ENCODE measurements at regions not wholly inside any gene's neighbourhood (a gene's known extent, or its start where the extent isn't known, plus 50 kb on each side); places are given as distances from the start of the nearest gene placed in this dataset.

- peaks cover 0 to 2% (median 0%) of the 10 kb centered on the region in 5 donors for H3K9me3 ChIP-seq (ENCODE audit: control insufficient read depth in 5 of 5, low read length in 5 of 5)
- no peak overlapping the region for H3K4me3 ChIP-seq (ENCODE audit: low read depth in 1 of 5, low read length in 5 of 5)
- H3K4me1 ChIP-seq (ENCODE audit: control insufficient read depth in 5 of 5, insufficient read depth in 5 of 5, low read length in 5 of 5) = peaks cover 2 to 12% (median 9%) of the 10 kb centered on the region in 5 donors
- no peak overlapping the region for H3K27ac ChIP-seq (ENCODE audit: low read depth, low read length)
- no peaks in the 10 kb centered on the region for H3K36me3 ChIP-seq (ENCODE audit: control insufficient read depth in 5 of 5, insufficient read depth in 5 of 5, low read length in 5 of 5)
- H3K9ac ChIP-seq (ENCODE audit: low read length in 5 of 5) = no peak overlapping the region
- H3K27me3 ChIP-seq (ENCODE audit: control insufficient read depth in 5 of 5, insufficient read depth in 4 of 5, low read length in 5 of 5) = no peaks in the 10 kb centered on the region
These were observed 312.8 kb upstream of the PCDH20 start for GRCh38 chr13:61728471-61728870.

GRCh38 chr13:61727767-61728166, 312.1 kb upstream of the PCDH20 start:
- H3K36me3 ChIP-seq (ENCODE audit: control insufficient read depth in 5 of 5, insufficient read depth in 5 of 5, low read length in 5 of 5) = no peaks in the 10 kb centered on the region
- peaks cover 2 to 12% (median 9%) of the 10 kb centered on the region in 5 donors for H3K4me1 ChIP-seq (ENCODE audit: control insufficient read depth in 5 of 5, insufficient read depth in 5 of 5, low read length in 5 of 5)
- no peak overlapping the region for H3K9ac ChIP-seq (ENCODE audit: low read length in 5 of 5)
- no peak overlapping the region for H3K4me3 ChIP-seq (ENCODE audit: low read depth in 1 of 5, low read length in 5 of 5)
- no peaks in the 10 kb centered on the region for H3K27me3 ChIP-seq (ENCODE audit: control insufficient read depth in 5 of 5, insufficient read depth in 4 of 5, low read length in 5 of 5)
- H3K9me3 ChIP-seq (ENCODE audit: control insufficient read depth in 5 of 5, low read length in 5 of 5) = peaks cover 0 to 2% (median 0%) of the 10 kb centered on the region in 5 donors
- H3K27ac ChIP-seq (ENCODE audit: low read depth, low read length) = no peak overlapping the region

- no peaks in the 10 kb centered on the region for H3K36me3 ChIP-seq (ENCODE audit: control insufficient read depth in 5 of 5, insufficient read depth in 5 of 5, low read length in 5 of 5)
- H3K27me3 ChIP-seq (ENCODE audit: control insufficient read depth in 5 of 5, insufficient read depth in 4 of 5, low read length in 5 of 5) = no peaks in the 10 kb centered on the region
- no peak overlapping the region for H3K27ac ChIP-seq (ENCODE audit: low read depth, low read length)
These were observed 310.2 kb upstream of the PCDH20 start for GRCh38 chr13:61725806-61726205.

GRCh38 chr13:61722119-61722518, 306.5 kb upstream of the PCDH20 start:
- no peaks in the 10 kb centered on the region for H3K4me1 ChIP-seq (ENCODE audit: control insufficient read depth in 5 of 5, insufficient read depth in 5 of 5, low read length in 5 of 5)
- no peak overlapping the region for H3K4me3 ChIP-seq (ENCODE audit: low read depth in 1 of 5, low read length in 5 of 5)
- H3K9ac ChIP-seq (ENCODE audit: low read length in 5 of 5) = no peak overlapping the region
- no peaks in the 10 kb centered on the region for H3K36me3 ChIP-seq (ENCODE audit: control insufficient read depth in 5 of 5, insufficient read depth in 5 of 5, low read length in 5 of 5)
- H3K27me3 ChIP-seq (ENCODE audit: control insufficient read depth in 5 of 5, insufficient read depth in 4 of 5, low read length in 5 of 5) = no peaks in the 10 kb centered on the region
- H3K9me3 ChIP-seq (ENCODE audit: control insufficient read depth in 5 of 5, low read length in 5 of 5) = peaks cover 0 to 2% (median 0%) of the 10 kb centered on the region in 5 donors
- no peak overlapping the region for H3K27ac ChIP-seq (ENCODE audit: low read depth, low read length)

More at GRCh38 chr13:61725806-61726205, 310.2 kb upstream of the PCDH20 start:
- Histone ChIP-seq H3K4me3 (ENCODE audit: low read depth in 1 of 5, low read length in 5 of 5) (no peak overlapping the region), H3K4me1 (ENCODE audit: control insufficient read depth in 5 of 5, insufficient read depth in 5 of 5, low read length in 5 of 5) (peaks cover 2 to 12% (median 9%) of the 10 kb centered on the region in 5 donors), H3K9ac (ENCODE audit: low read length in 5 of 5) (no peak overlapping the region), H3K9me3 (ENCODE audit: control insufficient read depth in 5 of 5, low read length in 5 of 5) (peaks cover 0 to 2% (median 0%) of the 10 kb centered on the region in 5 donors)

GRCh38 chr13:61712621-61713020, 297.0 kb upstream of the PCDH20 start:
- H3K4me3 ChIP-seq (ENCODE audit: low read depth in 1 of 5, low read length in 5 of 5) = no peak overlapping the region
- no peak overlapping the region for H3K27ac ChIP-seq (ENCODE audit: low read depth, low read length)
- no peak overlapping the region for H3K9ac ChIP-seq (ENCODE audit: low read length in 5 of 5)
- no peaks in the 10 kb centered on the region for H3K36me3 ChIP-seq (ENCODE audit: control insufficient read depth in 5 of 5, insufficient read depth in 5 of 5, low read length in 5 of 5)
- no peaks in the 10 kb centered on the region for H3K4me1 ChIP-seq (ENCODE audit: control insufficient read depth in 5 of 5, insufficient read depth in 5 of 5, low read length in 5 of 5)
- no peaks in the 10 kb centered on the region for H3K27me3 ChIP-seq (ENCODE audit: control insufficient read depth in 5 of 5, insufficient read depth in 4 of 5, low read length in 5 of 5)
- peaks cover 0 to 4% (median 0%) of the 10 kb centered on the region in 5 donors for H3K9me3 ChIP-seq (ENCODE audit: control insufficient read depth in 5 of 5, low read length in 5 of 5)

GRCh38 chr13:61709258-61709657, 293.6 kb upstream of the PCDH20 start:
- peaks cover 0 to 5% (median 0%) of the 10 kb centered on the region in 5 donors for H3K9me3 ChIP-seq (ENCODE audit: control insufficient read depth in 5 of 5, low read length in 5 of 5)
- no peaks in the 10 kb centered on the region for H3K27me3 ChIP-seq (ENCODE audit: control insufficient read depth in 5 of 5, insufficient read depth in 4 of 5, low read length in 5 of 5)
- H3K9ac ChIP-seq (ENCODE audit: low read length in 5 of 5) = no peak overlapping the region
- no peak overlapping the region for H3K4me3 ChIP-seq (ENCODE audit: low read depth in 1 of 5, low read length in 5 of 5)
- H3K27ac ChIP-seq (ENCODE audit: low read depth, low read length) = no peak overlapping the region
- no peaks in the 10 kb centered on the region for H3K4me1 ChIP-seq (ENCODE audit: control insufficient read depth in 5 of 5, insufficient read depth in 5 of 5, low read length in 5 of 5)
- no peaks in the 10 kb centered on the region for H3K36me3 ChIP-seq (ENCODE audit: control insufficient read depth in 5 of 5, insufficient read depth in 5 of 5, low read length in 5 of 5)

GRCh38 chr13:61706899-61707298, 291.2 kb upstream of the PCDH20 start:
- Histone ChIP-seq H3K4me1 (ENCODE audit: control insufficient read depth in 5 of 5, insufficient read depth in 5 of 5, low read length in 5 of 5) (no peaks in the 10 kb centered on the region), H3K9ac (ENCODE audit: low read length in 5 of 5) (no peak overlapping the region), H3K4me3 (ENCODE audit: low read depth in 1 of 5, low read length in 5 of 5) (no peak overlapping the region), H3K9me3 (ENCODE audit: control insufficient read depth in 5 of 5, low read length in 5 of 5) (peaks cover 0 to 9% (median 0%) of the 10 kb centered on the region in 5 donors), H3K36me3 (ENCODE audit: control insufficient read depth in 5 of 5, insufficient read depth in 5 of 5, low read length in 5 of 5) (no peaks in the 10 kb centered on the region), H3K27ac (ENCODE audit: low read depth, low read length) (no peak overlapping the region), H3K27me3 (ENCODE audit: control insufficient read depth in 5 of 5, insufficient read depth in 4 of 5, low read length in 5 of 5) (no peaks in the 10 kb centered on the region)

- no peak overlapping the region for H3K9ac ChIP-seq (ENCODE audit: low read length in 5 of 5)
- no peaks in the 10 kb centered on the region for H3K27me3 ChIP-seq (ENCODE audit: control insufficient read depth in 5 of 5, insufficient read depth in 4 of 5, low read length in 5 of 5)
- H3K9me3 ChIP-seq (ENCODE audit: control insufficient read depth in 5 of 5, low read length in 5 of 5) = peaks cover 0 to 6% (median 0%) of the 10 kb centered on the region in 5 donors
- no peaks in the 10 kb centered on the region for H3K36me3 ChIP-seq (ENCODE audit: control insufficient read depth in 5 of 5, insufficient read depth in 5 of 5, low read length in 5 of 5)
- no peak overlapping the region for H3K4me3 ChIP-seq (ENCODE audit: low read depth in 1 of 5, low read length in 5 of 5)
- H3K27ac ChIP-seq (ENCODE audit: low read depth, low read length) = no peak overlapping the region
- no peaks in the 10 kb centered on the region for H3K4me1 ChIP-seq (ENCODE audit: control insufficient read depth in 5 of 5, insufficient read depth in 5 of 5, low read length in 5 of 5)
These were observed 285.0 kb upstream of the PCDH20 start for GRCh38 chr13:61700620-61701019.

GRCh38 chr13:61700181-61700580, 284.5 kb upstream of the PCDH20 start:
- Histone ChIP-seq H3K27me3 (ENCODE audit: control insufficient read depth in 5 of 5, insufficient read depth in 4 of 5, low read length in 5 of 5) (no peaks in the 10 kb centered on the region), H3K9me3 (ENCODE audit: control insufficient read depth in 5 of 5, low read length in 5 of 5) (peaks cover 0 to 6% (median 0%) of the 10 kb centered on the region in 5 donors), H3K4me1 (ENCODE audit: control insufficient read depth in 5 of 5, insufficient read depth in 5 of 5, low read length in 5 of 5) (no peaks in the 10 kb centered on the region), H3K9ac (ENCODE audit: low read length in 5 of 5) (no peak overlapping the region), H3K4me3 (ENCODE audit: low read depth in 1 of 5, low read length in 5 of 5) (no peak overlapping the region), H3K27ac (ENCODE audit: low read depth, low read length) (no peak overlapping the region), H3K36me3 (ENCODE audit: control insufficient read depth in 5 of 5, insufficient read depth in 5 of 5, low read length in 5 of 5) (no peaks in the 10 kb centered on the region)

GRCh38 chr13:61696676-61697075, 281.0 kb upstream of the PCDH20 start:
- Histone ChIP-seq H3K27ac (ENCODE audit: low read depth, low read length) (no peak overlapping the region), H3K4me3 (ENCODE audit: low read depth in 1 of 5, low read length in 5 of 5) (no peak overlapping the region), H3K27me3 (ENCODE audit: control insufficient read depth in 5 of 5, insufficient read depth in 4 of 5, low read length in 5 of 5) (no peaks in the 10 kb centered on the region), H3K9ac (ENCODE audit: low read length in 5 of 5) (no peak overlapping the region), H3K4me1 (ENCODE audit: control insufficient read depth in 5 of 5, insufficient read depth in 5 of 5, low read length in 5 of 5) (no peaks in the 10 kb centered on the region), H3K36me3 (ENCODE audit: control insufficient read depth in 5 of 5, insufficient read depth in 5 of 5, low read length in 5 of 5) (no peaks in the 10 kb centered on the region), H3K9me3 (ENCODE audit: control insufficient read depth in 5 of 5, low read length in 5 of 5) (no peaks in the 10 kb centered on the region)

GRCh38 chr13:61695147-61695546, 279.5 kb upstream of the PCDH20 start:
- H3K4me1 ChIP-seq (ENCODE audit: control insufficient read depth in 5 of 5, insufficient read depth in 5 of 5, low read length in 5 of 5) = no peaks in the 10 kb centered on the region

More at GRCh38 chr13:61695147-61695546, 279.5 kb upstream of the PCDH20 start:
- Histone ChIP-seq H3K36me3 (ENCODE audit: control insufficient read depth in 5 of 5, insufficient read depth in 5 of 5, low read length in 5 of 5) (no peaks in the 10 kb centered on the region), H3K27ac (ENCODE audit: low read depth, low read length) (no peak overlapping the region), H3K27me3 (ENCODE audit: control insufficient read depth in 5 of 5, insufficient read depth in 4 of 5, low read length in 5 of 5) (no peaks in the 10 kb centered on the region), H3K4me3 (ENCODE audit: low read depth in 1 of 5, low read length in 5 of 5) (no peak overlapping the region), H3K9me3 (ENCODE audit: control insufficient read depth in 5 of 5, low read length in 5 of 5) (no peaks in the 10 kb centered on the region), H3K9ac (ENCODE audit: low read length in 5 of 5) (no peak overlapping the region)
